Thyroid gland (tissue), 4 donors: ENCODE measurements at regions not wholly inside any gene's neighbourhood (a gene's known extent, or its start where the extent isn't known, plus 50 kb on each side); places are given as distances from the start of the nearest gene placed in this dataset.

Experiments
- CTCF ChIP-seq, 6 experiments: fragments of 200-600 bp in 3 of 6; fragments of 450-650 bp in 3 of 6; sonication (generic) in 3 of 6; IDR thresholded peaks; one replicate each; pipeline ENCODE4 v1.5.1; 2016 to 2019; ENCODE audit warnings: antibody characterized with exemption in 6 of 6, mild to moderate bottlenecking in 2 of 6, inconsistent platforms in 1 of 6, moderate library complexity in 1 of 6
- POLR2A ChIP-seq, 2 donors: fragments of 450-650 bp; IDR thresholded peaks; one replicate each; pipeline ENCODE4 v1.6.1; 2017; ENCODE audit warnings: antibody characterized with exemption in 2 of 2, mild to moderate bottlenecking in 2 of 2, moderate library complexity in 1 of 2

- TF ChIP-seq CTCF (IDR thresholded peaks at IDR 0.05) (no peak), POLR2A (IDR thresholded peaks at IDR 0.05) (no peak)
Measured at GRCh38 chr9:90441814-90442213, 200.8 kb downstream of the DIRAS2 start.
